B cell (primary cell): ENCODE measurements at regions not wholly inside any gene's neighbourhood (a gene's known extent, or its start where the extent isn't known, plus 50 kb on each side); places are given as distances from the start of the nearest gene placed in this dataset.

ENCODE experiments used
- ATAC-seq: fragments of 200-7000 bp; cut with Tn5 transposase; one replicate; pipeline ENCODE4 v1.10.0; 2021; ENCODE audit warnings: low read depth, mild to moderate bottlenecking, moderate number of reproducible peaks, moderate library complexity
- CTCF ChIA-PET: fragments of 350-600 bp; sonication (Branson Sonifier 250); formaldehyde crosslinking; loops from one replicate; lab custom pipeline; 2021; ENCODE audit warnings: antibody characterized with exemption, inconsistent platforms; lab: Charles Lee
- POLR2A ChIA-PET: fragments of 350-600 bp; sonication (Branson Sonifier 250); formaldehyde crosslinking; loops from one replicate; lab custom pipeline; 2021; ENCODE audit warnings: antibody characterized with exemption; lab: Charles Lee
- DNase-seq: peaks from one replicate; pipeline ENCODE4 v3.0.0; 2013
- H2AFZ ChIP-seq: 2 replicates; pipeline ENCODE4 v1.6.1; 2012; ENCODE audit warnings: mild to moderate bottlenecking, low read depth, low read length; ENCODE audit not compliant: insufficient read depth, poor library complexity, severe bottlenecking
- H3K27ac ChIP-seq, 2 donors: 1 replicate in 1 of 2; 2 replicates in 1 of 2; pipeline ENCODE4 v1.5.1; 2012 to 2013; ENCODE audit warnings: low read length in 2 of 2, mild to moderate bottlenecking in 2 of 2, moderate library complexity in 1 of 2
- H3K27me3 ChIP-seq, 4 experiments: fragments of 200-600 bp in 1 of 4; sonication (generic) in 1 of 4; replicated peaks in 1 of 4; 1 replicate in 2 of 4; 2 replicates in 2 of 4; pipeline versions ENCODE4 v1.6.1 to v1.7.0; 2013 to 2016; ENCODE audit warnings: low read length in 3 of 4, mild to moderate bottlenecking in 2 of 4, mixed read lengths in 1 of 4, moderate library complexity in 1 of 4; ENCODE audit not compliant: insufficient read depth in 4 of 4, control insufficient read depth in 3 of 4; ENCODE audit errors: control extremely low read depth in 1 of 4
- H3K36me3 ChIP-seq, 2 experiments: replicated peaks in 1 of 2; 1 replicate in 1 of 2; 2 replicates in 1 of 2; pipeline versions ENCODE4 v1.6.1 to v1.7.1; 2013; ENCODE audit warnings: low read length in 1 of 2; ENCODE audit not compliant: insufficient read depth in 2 of 2, control insufficient read depth in 1 of 2; ENCODE audit errors: control extremely low read depth in 1 of 2, extremely low read depth in 1 of 2
- H3K4me1 ChIP-seq, 2 donors: fragments of 200-600 bp in 1 of 2; sonication (generic) in 1 of 2; 1 replicate in 1 of 2; 2 replicates in 1 of 2; pipeline versions ENCODE4 v1.5.1 to v1.6.1; 2013 to 2017; ENCODE audit warnings: low read length in 2 of 2; ENCODE audit not compliant: control insufficient read depth in 2 of 2, insufficient read depth in 2 of 2
- H3K4me2 ChIP-seq: replicated peaks from 2 replicates; pipeline ENCODE3; 2012; ENCODE audit warnings: mild to moderate bottlenecking, low read depth, low read length; ENCODE audit not compliant: poor library complexity, severe bottlenecking
- H3K4me3 ChIP-seq, 5 experiments: fragments of 200-600 bp in 1 of 5; sonication (generic) in 1 of 5; 1 replicate in 3 of 5; 2 replicates in 2 of 5; pipeline versions ENCODE4 v1.5.1 to v1.7.0; 2011 to 2016; ENCODE audit warnings: low read length in 4 of 5, mild to moderate bottlenecking in 4 of 5, low read depth in 2 of 5, control low read depth in 1 of 5, moderate library complexity in 1 of 5; ENCODE audit not compliant: insufficient read depth in 1 of 5; ENCODE audit errors: control extremely low read depth in 1 of 5, extremely low read depth in 1 of 5
- H3K79me2 ChIP-seq: fragments of 200-600 bp; sonication (generic); one replicate; pipeline ENCODE4 v1.6.0; 2016; ENCODE audit warnings: low read length; ENCODE audit not compliant: control insufficient read depth, insufficient read depth
- H3K9ac ChIP-seq: fragments of 200-600 bp; sonication (generic); 2 replicates; pipeline ENCODE4 v1.6.1; 2017; ENCODE audit warnings: mild to moderate bottlenecking, low read length, moderate library complexity
- H3K9me3 ChIP-seq, 3 donors: one replicate each; pipeline versions ENCODE4 v1.6.1 to v1.7.1; 2013; ENCODE audit warnings: low read length in 2 of 3; ENCODE audit not compliant: control insufficient read depth in 2 of 3, insufficient read depth in 1 of 3; ENCODE audit errors: control extremely low read depth in 1 of 3
- H4K20me1 ChIP-seq: 2 replicates; pipeline ENCODE4 v1.6.0; 2012; ENCODE audit warnings: mild to moderate bottlenecking, low read length; ENCODE audit not compliant: insufficient read depth, control insufficient read depth, poor library complexity, severe bottlenecking
- H3K27ac Mint-ChIP-seq: one replicate; pipeline ENCODE4 v1.8.0; 2021; ENCODE audit warnings: mixed read lengths
- H3K27me3 Mint-ChIP-seq: one replicate; pipeline ENCODE4 v1.8.0; 2021; ENCODE audit warnings: mixed read lengths
- H3K4me1 Mint-ChIP-seq: one replicate; pipeline ENCODE4 v1.8.0; 2021; ENCODE audit warnings: mixed read lengths
- H3K4me3 Mint-ChIP-seq: one replicate; pipeline ENCODE4 v1.8.0; 2021; ENCODE audit warnings: mixed read lengths
- H3K9me3 Mint-ChIP-seq: one replicate; pipeline ENCODE4 v1.8.0; 2022; ENCODE audit warnings: mixed read lengths; ENCODE audit not compliant: insufficient read depth
- EZH2 ChIP-seq: IDR thresholded peaks from 2 replicates; pipeline ENCODE4 v1.6.1; 2012; ENCODE audit warnings: borderline replicate concordance, low read depth, mild to moderate bottlenecking, moderate library complexity, low read length; ENCODE audit not compliant: insufficient read depth, poor library complexity, severe bottlenecking
- WGBS: methylation state at CpG from one replicate; pipeline ENCODE4 v1.1.5; 2013; ENCODE audit warnings: missing lambda C conversion rate; ENCODE audit not compliant: insufficient coverage; 5-methylcytosine and 5-hydroxymethylcytosine counted together
- intact Hi-C: fragments of 100-400 bp; cut with micrococcal nuclease; formaldehyde crosslinking; loops from one replicate; pipeline ENCODE4 v1.10.0; 2022
- TF ChIP-seq, protein P1 (sequence below): fragments of 200-600 bp; IDR thresholded peaks from one replicate; pipeline ENCODE4 v1.8.0; 2022; ENCODE audit warnings: antibody characterized with exemption, mild to moderate bottlenecking

DNA sequence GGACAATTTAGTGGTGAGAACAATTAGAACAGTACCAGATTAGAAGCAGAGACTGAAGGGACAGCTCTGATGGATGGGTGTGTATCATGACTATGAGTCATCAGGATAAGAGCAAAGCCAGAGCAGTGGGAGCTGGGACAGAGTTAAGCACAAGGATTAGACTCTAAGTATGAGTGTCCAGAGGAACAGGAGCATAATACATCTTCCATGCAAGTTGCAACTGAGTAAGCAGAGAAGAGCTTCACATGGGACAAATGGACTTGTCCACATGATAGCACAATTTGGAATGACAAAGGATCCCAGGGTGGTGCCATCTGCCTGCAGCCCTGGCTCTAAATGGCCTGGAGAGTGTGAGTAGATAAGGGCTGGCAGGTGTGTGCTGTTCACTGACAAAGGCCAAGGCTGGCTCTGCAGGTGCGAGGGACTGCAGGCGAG is 226.4 kb upstream of the CAND1 start:
- Histone ChIP-seq H2AFZ (no peak overlapping the region), H3K27me3 (no peaks in the 10 kb centered on the region), H3K79me2 (no peaks in the 10 kb centered on the region), H3K4me2 (no peak overlapping the region), H3K4me3 (no peak overlapping the region), H4K20me1 (no peaks in the 10 kb centered on the region), H3K9ac (no peak overlapping the region), H3K27ac (no peak overlapping the region), H3K4me1 (no peaks in the 10 kb centered on the region), H3K36me3 (no peaks in the 10 kb centered on the region), H3K9me3 (no peaks in the 10 kb centered on the region)
- Mint-ChIP-seq H3K9me3 (no peaks in the 10 kb centered on the region), H3K27ac (no peak overlapping the region), H3K4me3 (no peak overlapping the region), H3K27me3 (peaks cover 18% of the 10 kb centered on the region), H3K4me1 (no peaks in the 10 kb centered on the region)
- no peak for ATAC-seq
- 100% methylated on average over 2 of the region's 2 CpGs for WGBS
- CTCF ChIA-PET, result no interaction called here
- DNase-seq, result no peak
- no peak for TF ChIP-seq EZH2
- TF ChIP-seq, protein P1, sequence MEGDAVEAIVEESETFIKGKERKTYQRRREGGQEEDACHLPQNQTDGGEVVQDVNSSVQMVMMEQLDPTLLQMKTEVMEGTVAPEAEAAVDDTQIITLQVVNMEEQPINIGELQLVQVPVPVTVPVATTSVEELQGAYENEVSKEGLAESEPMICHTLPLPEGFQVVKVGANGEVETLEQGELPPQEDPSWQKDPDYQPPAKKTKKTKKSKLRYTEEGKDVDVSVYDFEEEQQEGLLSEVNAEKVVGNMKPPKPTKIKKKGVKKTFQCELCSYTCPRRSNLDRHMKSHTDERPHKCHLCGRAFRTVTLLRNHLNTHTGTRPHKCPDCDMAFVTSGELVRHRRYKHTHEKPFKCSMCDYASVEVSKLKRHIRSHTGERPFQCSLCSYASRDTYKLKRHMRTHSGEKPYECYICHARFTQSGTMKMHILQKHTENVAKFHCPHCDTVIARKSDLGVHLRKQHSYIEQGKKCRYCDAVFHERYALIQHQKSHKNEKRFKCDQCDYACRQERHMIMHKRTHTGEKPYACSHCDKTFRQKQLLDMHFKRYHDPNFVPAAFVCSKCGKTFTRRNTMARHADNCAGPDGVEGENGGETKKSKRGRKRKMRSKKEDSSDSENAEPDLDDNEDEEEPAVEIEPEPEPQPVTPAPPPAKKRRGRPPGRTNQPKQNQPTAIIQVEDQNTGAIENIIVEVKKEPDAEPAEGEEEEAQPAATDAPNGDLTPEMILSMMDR, result no peak
- intact Hi-C loops, result no loop called here
- POLR2A ChIA-PET, result no interaction called here

DNA sequence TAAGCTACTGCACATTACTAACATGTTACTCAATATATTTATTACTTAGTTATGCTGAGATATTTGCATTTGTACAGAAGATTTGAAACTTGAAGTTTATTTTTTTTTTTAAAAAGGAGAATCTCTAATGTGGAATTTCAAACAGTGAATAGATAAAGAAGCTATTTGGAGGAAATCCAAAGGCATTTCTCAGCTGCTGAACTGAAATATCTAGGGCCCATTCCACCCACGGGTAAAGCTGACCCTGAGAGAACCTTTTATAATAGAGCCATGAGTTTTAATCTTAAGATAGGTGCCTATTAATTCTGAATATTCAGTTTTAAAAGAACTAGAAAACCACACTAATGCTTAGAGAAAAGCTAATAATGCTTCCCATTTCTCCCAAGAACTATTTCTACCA is 225.4 kb upstream of the CAND1 start:
- H3K27me3 ChIP-seq, result peaks cover 0 to 3% (median under 1%) of the 10 kb centered on the region in 4 experiments
- no peaks in the 10 kb centered on the region for H4K20me1 ChIP-seq
- no CpG with 5 or more reads among the region's 1 CpG for WGBS
- H3K27me3 Mint-ChIP-seq, result peaks cover 18% of the 10 kb centered on the region
- H3K4me1 Mint-ChIP-seq, result no peaks in the 10 kb centered on the region
- intact Hi-C loops, result no loop called here
- H3K36me3 ChIP-seq, result no peaks in the 10 kb centered on the region
- H3K27ac ChIP-seq, result no peak overlapping the region
- H3K4me3 Mint-ChIP-seq, result no peak overlapping the region
- H3K27ac Mint-ChIP-seq, result no peak overlapping the region
- ChIA-PET POLR2A (no interaction called here), CTCF (no interaction called here)
- H3K4me2 ChIP-seq, result no peak overlapping the region
- no peak for DNase-seq
- no peaks in the 10 kb centered on the region for H3K9me3 Mint-ChIP-seq
- no peaks in the 10 kb centered on the region for H3K79me2 ChIP-seq
- H2AFZ ChIP-seq, result no peak overlapping the region
- no peak for ATAC-seq
- no peaks in the 10 kb centered on the region for H3K4me1 ChIP-seq
- no peak for TF ChIP-seq EZH2
- TF ChIP-seq, protein P1, result no peak
- H3K9me3 ChIP-seq, result peaks cover 0 to 2% (median 0%) of the 10 kb centered on the region in 3 donors
- no peak overlapping the region for H3K4me3 ChIP-seq
- no peak overlapping the region for H3K9ac ChIP-seq
